ENCODE measurements at regions not wholly inside any gene's neighbourhood (a gene's known extent, or its start where the extent isn't known, plus 50 kb on each side); places are given as distances from the start of the nearest gene placed in this dataset.

DNA sequence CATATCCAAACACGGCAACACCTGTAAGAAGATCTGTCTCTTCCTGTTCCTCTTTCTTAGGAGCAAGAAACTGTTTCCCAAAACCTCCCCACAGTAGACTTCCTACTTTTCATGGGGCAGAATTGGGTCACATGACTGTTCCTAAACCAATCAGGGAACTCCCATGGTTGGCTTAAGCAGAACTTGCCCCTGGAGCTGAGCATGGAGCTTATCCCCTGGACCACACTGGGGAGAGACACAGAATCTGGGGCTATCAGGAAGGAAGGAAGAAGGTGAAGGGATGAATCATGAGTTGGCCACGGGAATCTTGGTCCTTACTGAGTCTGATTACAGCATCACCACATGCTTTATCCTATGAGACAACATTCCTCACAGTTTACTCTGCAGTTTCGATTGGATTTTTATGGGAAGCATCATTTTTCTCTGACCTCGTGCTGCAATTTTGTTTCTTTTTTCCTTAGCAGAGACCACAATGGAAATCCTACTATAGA lies 81.8 kb downstream of the CDC7 start:
- Histone ChIP-seq H3K56ac (ENCODE audit: insufficient read length, low read depth, low read length) (no peak overlapping the region), H3K79me1 (ENCODE audit: insufficient read depth, low read depth, low read length, poor library complexity, severe bottlenecking) (no peaks in the 10 kb centered on the region), H3K23me2 (ENCODE audit: insufficient read length, low read depth, low read length, poor library complexity, severe bottlenecking) (no peaks in the 10 kb centered on the region), H4K20me1 (ENCODE audit: control insufficient read depth, insufficient read depth, insufficient read length) (no peaks in the 10 kb centered on the region), H3K23ac (ENCODE audit: insufficient read length, low read depth, low read length) (no peak overlapping the region), H3K14ac (ENCODE audit: insufficient read depth, low read length) (no peak overlapping the region), H3K4ac (ENCODE audit: low read depth, low read length) (no peak overlapping the region), H3T11ph (ENCODE audit: low read length) (no peak overlapping the region), H3K79me2 (ENCODE audit: insufficient read depth, low read length) (no peaks in the 10 kb centered on the region), H2BK12ac (ENCODE audit: insufficient read length, low read depth, low read length) (no peak overlapping the region), H3K18ac (ENCODE audit: insufficient read length, low read depth, low read length) (no peak overlapping the region), H2BK15ac (ENCODE audit: low read depth, low read length) (no peak overlapping the region), H3K9me3 (ENCODE audit: control insufficient read depth, low read depth, low read length) (no peaks in the 10 kb centered on the region), H3K27me3 (ENCODE audit: insufficient read depth, low read length) (no peaks in the 10 kb centered on the region), H3K9ac (ENCODE audit: extremely low read depth, insufficient read length, low read length) (no peak overlapping the region), H3K4me2 (ENCODE audit: insufficient read depth, insufficient read length, low read length) (no peak overlapping the region), H2BK20ac (ENCODE audit: low read depth, low read length, poor library complexity, severe bottlenecking) (no peak overlapping the region), H2AFZ (ENCODE audit: low read length) (no peak overlapping the region), H3K27ac (ENCODE audit: insufficient read length, low read depth, low read length) (no peak overlapping the region), H2AK5ac (ENCODE audit: insufficient read length, low read length) (no peak overlapping the region), H2BK5ac (ENCODE audit: insufficient read length, low read length) (no peak overlapping the region), H2BK120ac (ENCODE audit: low read depth, low read length, poor library complexity, severe bottlenecking) (no peak overlapping the region), H4K8ac (replicated peaks; ENCODE audit: insufficient read length, low read depth, low read length) (no peak overlapping the region), H4K5ac (ENCODE audit: insufficient read length, low read depth, low read length) (no peak overlapping the region), H4K91ac (ENCODE audit: insufficient read length, low read depth, low read length) (no peak overlapping the region), H3K4me1 (ENCODE audit: insufficient read depth, low read length) (peaks cover 5% of the 10 kb centered on the region; the same call in 1 of the 2 replicates)
- Mint-ChIP-seq H3K27me3 (ENCODE audit: low read depth) (no peaks in the 10 kb centered on the region; the same call in none of the 2 replicates), H3K4me1 (peaks cover 7 to 15% of the 10 kb centered on the region in 2 experiments), H3K9me3 (no peaks in the 10 kb centered on the region; a peak in 1 of 5 replicates), H3K36me3 (ENCODE audit: insufficient read depth in 1 of 3, low read depth in 3 of 3) (no peaks in the 10 kb centered on the region), H3K27ac (no peak overlapping the region), H3K4me3 (no peak overlapping the region)
- TF ChIP-seq, protein P1, sequence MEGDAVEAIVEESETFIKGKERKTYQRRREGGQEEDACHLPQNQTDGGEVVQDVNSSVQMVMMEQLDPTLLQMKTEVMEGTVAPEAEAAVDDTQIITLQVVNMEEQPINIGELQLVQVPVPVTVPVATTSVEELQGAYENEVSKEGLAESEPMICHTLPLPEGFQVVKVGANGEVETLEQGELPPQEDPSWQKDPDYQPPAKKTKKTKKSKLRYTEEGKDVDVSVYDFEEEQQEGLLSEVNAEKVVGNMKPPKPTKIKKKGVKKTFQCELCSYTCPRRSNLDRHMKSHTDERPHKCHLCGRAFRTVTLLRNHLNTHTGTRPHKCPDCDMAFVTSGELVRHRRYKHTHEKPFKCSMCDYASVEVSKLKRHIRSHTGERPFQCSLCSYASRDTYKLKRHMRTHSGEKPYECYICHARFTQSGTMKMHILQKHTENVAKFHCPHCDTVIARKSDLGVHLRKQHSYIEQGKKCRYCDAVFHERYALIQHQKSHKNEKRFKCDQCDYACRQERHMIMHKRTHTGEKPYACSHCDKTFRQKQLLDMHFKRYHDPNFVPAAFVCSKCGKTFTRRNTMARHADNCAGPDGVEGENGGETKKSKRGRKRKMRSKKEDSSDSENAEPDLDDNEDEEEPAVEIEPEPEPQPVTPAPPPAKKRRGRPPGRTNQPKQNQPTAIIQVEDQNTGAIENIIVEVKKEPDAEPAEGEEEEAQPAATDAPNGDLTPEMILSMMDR (conservative IDR thresholded peaks at IDR 0.05), result no peak
- no peak for DNase-seq
- no CpG with 5 or more reads among the region's 4 CpGs for WGBS (ENCODE audit: extremely low coverage, insufficient read length, low lambda C conversion rate)

Data from H9 (cell line).